GM12878 (cell line): ENCODE measurements at regions not wholly inside any gene's neighbourhood (a gene's known extent, or its start where the extent isn't known, plus 50 kb on each side); places are given as distances from the start of the nearest gene placed in this dataset.

Experiments
- ATAC-seq: fragments of 200-7000 bp; cut with Tn5 transposase; 3 replicates; pipeline ENCODE4 v1.9.1; 2020; ENCODE audit warnings: mild to moderate bottlenecking, moderate library complexity
- BruUV-seq: library from RNA; stranded (reverse); fragments of 400-500 nt; replicated peaks from 2 replicates; lab custom pipeline; 2021; lab: Mats Ljungman, UMichigan
- CTCF ChIA-PET: fragments of 300-600 bp; sonication (Branson Sonifier 250); formaldehyde crosslinking; extraction: SDS; loops from one replicate; lab custom pipeline; 2021; ENCODE audit warnings: inconsistent platforms; lab: Yijun Ruan, JAX
- POLR2A ChIA-PET: fragments of 350-600 bp; formaldehyde crosslinking; extraction: SDS; loops from one replicate; lab custom pipeline; 2021; ENCODE audit warnings: inconsistent platforms; lab: Charles Lee
- RAD21 ChIA-PET: fragments of 300-600 bp; sonication (Branson Sonifier 250); formaldehyde crosslinking; loops from one replicate; lab custom pipeline; 2023; ENCODE audit warnings: antibody characterized with exemption; ENCODE audit not compliant: unreplicated experiment; lab: Charles Lee
- SMC1A ChIA-PET: fragments of 300-600 bp; sonication (Branson Sonifier 250); formaldehyde crosslinking; loops from one replicate; lab custom pipeline; 2023; ENCODE audit not compliant: unreplicated experiment, uncharacterized antibody; lab: Charles Lee
- DNase-seq: peaks from one replicate; pipeline ENCODE4 v3.0.0-alpha.2; 2011; ENCODE audit warnings: low read depth, low spot score
- FAIRE-seq: peaks from 3 replicates; lab custom pipeline; 2011; peaks lifted over from hg19 to GRCh38; lab: Jason Lieb, UNC
- H2AFZ ChIP-seq: 2 replicates; pipeline ENCODE4 v1.6.0; 2011; ENCODE audit warnings: low read depth, low read length, control low read depth; ENCODE audit not compliant: control insufficient read depth
- H3K27ac ChIP-seq: 2 replicates; pipeline ENCODE4 v1.5.1; 2011; ENCODE audit warnings: control low read depth; ENCODE audit not compliant: control insufficient read depth, insufficient read depth
- H3K27me3 ChIP-seq, 2 experiments: replicated peaks in 1 of 2; 2 replicates each; pipeline versions ENCODE4 v1.6.0 to v1.6.1; 2011; ENCODE audit warnings: low read length in 1 of 2; ENCODE audit not compliant: control insufficient read depth in 2 of 2, insufficient read depth in 2 of 2
- H3K36me3 ChIP-seq, 2 experiments: 2 replicates each; pipeline ENCODE4 v1.5.1; 2011; ENCODE audit warnings: low read length in 1 of 2; ENCODE audit not compliant: control insufficient read depth in 2 of 2, insufficient read depth in 2 of 2
- H3K4me1 ChIP-seq: 2 replicates; pipeline ENCODE4 v1.6.1; 2011; ENCODE audit warnings: mild to moderate bottlenecking, low read length, moderate library complexity, mixed read lengths; ENCODE audit not compliant: control insufficient read depth, insufficient read depth
- H3K4me2 ChIP-seq: 2 replicates; pipeline ENCODE4 v1.6.0; 2011; ENCODE audit warnings: control low read depth; ENCODE audit not compliant: control insufficient read depth, insufficient read depth
- H3K4me3 ChIP-seq: fragments of 200-600 bp; sonication (generic); 2 replicates; pipeline ENCODE4 v1.5.1; 2016
- H3K79me2 ChIP-seq: 2 replicates; pipeline ENCODE4 v1.6.0; 2011; ENCODE audit warnings: low read length; ENCODE audit not compliant: control insufficient read depth, insufficient read depth
- H3K9ac ChIP-seq: 2 replicates; pipeline ENCODE4 v1.8.0; 2011; ENCODE audit warnings: low read length, control low read depth, mixed read lengths; ENCODE audit not compliant: control insufficient read depth, insufficient read depth
- H3K9me3 ChIP-seq: replicated peaks from 3 replicates; pipeline ENCODE4 v1.5.1; 2011; ENCODE audit warnings: mild to moderate bottlenecking, low read length; ENCODE audit not compliant: control insufficient read depth, insufficient read depth
- H4K20me1 ChIP-seq: 2 replicates; pipeline ENCODE4 v1.6.0; 2011; ENCODE audit not compliant: control insufficient read depth, insufficient read depth
- ASH2L ChIP-seq: fragments of 300-600, 200-600 bp; sonication (generic); IDR thresholded peaks from 2 replicates; pipeline ENCODE4 v1.6.1; 2017; ENCODE audit warnings: low read depth, mild to moderate bottlenecking, borderline replicate concordance
- CBX5 ChIP-seq: sonication (generic); IDR thresholded peaks from 2 replicates; pipeline ENCODE4 v1.6.1; 2016; ENCODE audit warnings: low read depth, moderate library complexity, mild to moderate bottlenecking, inconsistent platforms
- CEBPB ChIP-seq, 2 experiments: fragments of 150-350 bp in 1 of 2; IDR thresholded peaks; 2 replicates each; pipeline ENCODE4 v1.6.1; 2012 to 2014; ENCODE audit warnings: low read depth in 2 of 2, low read length in 2 of 2, borderline replicate concordance in 1 of 2, inconsistent platforms in 1 of 2
- JUNB ChIP-seq: IDR thresholded peaks from 2 replicates; pipeline ENCODE4 v1.6.1; 2016; ENCODE audit warnings: antibody characterized with exemption, mild to moderate bottlenecking
- NFYA ChIP-seq: IDR thresholded peaks from 2 replicates; pipeline ENCODE4 v1.6.1; 2011; ENCODE audit warnings: low read depth, mild to moderate bottlenecking, low read length, improper control_type of control experiment, borderline replicate concordance
- RBBP5 ChIP-seq: fragments of 200-600 bp; sonication (generic); conservative IDR thresholded peaks from 2 replicates; pipeline ENCODE4 v1.6.1; 2016
- RCOR1 ChIP-seq: conservative IDR thresholded peaks from 2 replicates; pipeline ENCODE4 v1.6.1; 2012; ENCODE audit warnings: low read depth, low read length, improper control_type of control experiment
- ZNF274 ChIP-seq: IDR thresholded peaks from one replicate; pipeline ENCODE4 v1.8.0; 2011; ENCODE audit not compliant: insufficient read length, insufficient read depth
- WGBS: methylation state at CpG from one replicate; pipeline ENCODE4 v1.1.6; 2016; ENCODE audit warnings: low lambda C conversion rate; ENCODE audit not compliant: insufficient replicate concordance, insufficient coverage; ENCODE audit errors: missing lambda C conversion rate; 5-methylcytosine and 5-hydroxymethylcytosine counted together
- in situ Hi-C: fragments of 300-500 bp; cut with MboI; formaldehyde crosslinking; loops from 9 replicates; pipeline ENCODE4 v1.14.3; 2018; ENCODE audit warnings: mixed read lengths
- intact Hi-C: fragments of 100-400 bp; cut with micrococcal nuclease; formaldehyde crosslinking; loops from one replicate; pipeline ENCODE4 v1.14.2; 2022; ENCODE audit not compliant: unreplicated experiment
- TF ChIP-seq, protein P1 (sequence below): IDR thresholded peaks from 2 replicates; pipeline ENCODE4 v1.6.1; 2011; ENCODE audit warnings: borderline replicate concordance, low read depth, mild to moderate bottlenecking, moderate library complexity, mixed read lengths, low read length; ENCODE audit not compliant: insufficient read depth; ENCODE audit errors: extremely low read length

DNA sequence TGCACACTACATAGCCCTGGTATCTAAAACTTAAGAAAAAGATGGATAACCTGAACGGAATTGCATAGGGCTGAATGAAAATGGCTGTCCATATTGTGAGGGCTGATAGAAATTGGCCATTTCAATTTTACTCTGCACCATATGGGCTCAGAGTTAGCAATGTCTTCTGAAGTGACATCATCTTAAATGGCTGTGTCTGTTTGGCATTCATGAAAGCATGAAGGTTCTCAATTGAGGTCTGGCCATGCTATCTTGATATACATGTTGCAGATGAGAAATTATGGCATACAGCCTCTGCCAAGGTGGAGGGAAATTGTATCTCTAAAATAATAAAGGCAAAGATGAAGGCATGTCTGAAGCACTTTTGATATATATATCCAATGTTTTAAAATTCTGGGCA, 226.0 kb upstream of the PDE3A start:
- DNase-seq (no peak), ATAC-seq (no peak), FAIRE-seq (no peak)
- Histone ChIP-seq H3K79me2 (no peaks in the 10 kb centered on the region), H3K4me2 (no peak overlapping the region), H4K20me1 (no peaks in the 10 kb centered on the region), H3K4me3 (no peak overlapping the region), H2AFZ (no peak overlapping the region), H3K9me3 (no peaks in the 10 kb centered on the region), H3K27me3 (no peaks in the 10 kb centered on the region), H3K36me3 (no peaks in the 10 kb centered on the region), H3K27ac (no peak overlapping the region), H3K4me1 (0 out of 2 replicates have a peak, but pooled peaks cover 2% of the 10 kb centered on the region), H3K9ac (no peak overlapping the region)
- SMC1A ChIA-PET, result interaction anchor here (1.6 to 1.8 kb wide), 2 partner anchors 9 to 19 kb away, joined by 8 to 12 read pairs; no protein-coding TSS in a partner anchor
- RAD21 ChIA-PET, result interaction anchor here (1.6 kb wide), 1 partner anchor 19 kb away, joined by 3 read pairs; no protein-coding TSS in a partner anchor
- no TSS peak for BruUV-seq
- CTCF ChIA-PET, result interaction anchor here (0.6 to 1.1 kb wide), 2 partner anchors 9 to 10 kb away, joined by 3 read pairs; no protein-coding TSS in a partner anchor
- POLR2A ChIA-PET, result no interaction called here
- in situ Hi-C loops (no loop called here), intact Hi-C loops (loop anchor here (5.0 kb wide), 2 partner anchors 70 to 225 kb away; no protein-coding TSS in a partner anchor)
- no peak for TF ChIP-seq ASH2L
- TF ChIP-seq, protein P1, sequence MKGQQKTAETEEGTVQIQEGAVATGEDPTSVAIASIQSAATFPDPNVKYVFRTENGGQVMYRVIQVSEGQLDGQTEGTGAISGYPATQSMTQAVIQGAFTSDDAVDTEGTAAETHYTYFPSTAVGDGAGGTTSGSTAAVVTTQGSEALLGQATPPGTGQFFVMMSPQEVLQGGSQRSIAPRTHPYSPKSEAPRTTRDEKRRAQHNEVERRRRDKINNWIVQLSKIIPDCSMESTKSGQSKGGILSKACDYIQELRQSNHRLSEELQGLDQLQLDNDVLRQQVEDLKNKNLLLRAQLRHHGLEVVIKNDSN, result no peak
- no peak for TF ChIP-seq RBBP5
- no peak for TF ChIP-seq CBX5
- no peak for TF ChIP-seq RCOR1
- TF ChIP-seq ZNF274, result no peak
- no peak for TF ChIP-seq CEBPB (IDR thresholded peaks at IDR 0.05; ENCODE audit: borderline replicate concordance in 1 of 2, low read depth in 2 of 2, low read length in 2 of 2)
- no peak for TF ChIP-seq JUNB
- TF ChIP-seq NFYA, result no peak
- WGBS, result 5% methylated on average over 1 of the region's 1 CpG
